ENCODE measurements at regions not wholly inside any gene's neighbourhood (a gene's known extent, or its start where the extent isn't known, plus 50 kb on each side); places are given as distances from the start of the nearest gene placed in this dataset.

DNA sequence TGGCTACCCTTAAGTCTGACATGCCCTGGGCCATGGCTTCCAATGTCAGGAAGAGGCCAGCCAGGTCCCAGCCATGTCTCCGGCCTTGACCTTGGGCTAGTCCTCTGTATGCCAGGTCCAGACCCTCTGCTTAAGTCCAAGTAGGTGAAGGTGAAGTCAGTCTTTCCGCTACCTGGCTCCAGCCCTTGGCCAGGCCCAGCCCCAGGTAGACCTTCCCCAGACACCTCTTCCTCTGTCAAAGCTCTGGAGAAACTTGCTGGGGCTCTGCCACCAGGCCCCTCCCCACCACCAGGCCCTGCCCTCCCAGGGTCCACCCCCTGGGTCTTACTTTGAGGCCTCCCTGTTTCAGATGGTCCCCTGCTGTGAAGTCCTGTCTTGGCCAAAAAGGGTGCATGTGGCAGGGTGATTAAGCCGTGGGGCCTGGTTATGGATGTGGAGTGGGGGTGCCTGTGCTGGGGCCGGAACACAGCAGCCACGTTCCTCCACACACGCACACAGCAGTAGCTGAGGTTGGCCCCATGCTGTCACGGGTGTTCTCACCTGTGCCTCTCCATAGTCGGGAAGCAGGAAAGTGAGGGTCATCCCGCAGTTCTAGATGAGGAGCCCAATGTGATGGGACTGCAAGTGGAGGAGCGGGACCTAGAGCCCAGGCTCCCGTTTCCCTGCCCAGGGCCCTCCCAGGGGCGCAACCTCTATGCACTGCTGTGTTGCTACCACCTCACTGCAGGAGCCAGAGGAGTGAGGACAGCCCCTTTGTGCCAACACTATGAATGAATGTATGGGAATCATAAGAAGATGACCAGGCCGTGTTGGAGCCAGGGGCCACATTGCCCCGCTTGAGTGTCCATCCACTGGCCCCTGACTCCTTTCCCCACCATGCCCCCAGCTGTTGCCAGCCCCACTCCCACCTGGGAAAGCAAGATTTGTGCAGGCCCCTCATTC, 72.2 kb downstream of the LINC01488 start:
- DNase-seq, result no peak
- no peaks in the 10 kb centered on the region for H3K27me3 Mint-ChIP-seq (ENCODE audit: insufficient read depth)
- peaks cover 5% of the 10 kb centered on the region; the same call in 1 of the 2 replicates for H3K4me1 Mint-ChIP-seq (ENCODE audit: low read depth)
- no peak overlapping the region for H3K27ac Mint-ChIP-seq
- H3K4me3 Mint-ChIP-seq, result no peak overlapping the region
- TF ChIP-seq, protein P1, sequence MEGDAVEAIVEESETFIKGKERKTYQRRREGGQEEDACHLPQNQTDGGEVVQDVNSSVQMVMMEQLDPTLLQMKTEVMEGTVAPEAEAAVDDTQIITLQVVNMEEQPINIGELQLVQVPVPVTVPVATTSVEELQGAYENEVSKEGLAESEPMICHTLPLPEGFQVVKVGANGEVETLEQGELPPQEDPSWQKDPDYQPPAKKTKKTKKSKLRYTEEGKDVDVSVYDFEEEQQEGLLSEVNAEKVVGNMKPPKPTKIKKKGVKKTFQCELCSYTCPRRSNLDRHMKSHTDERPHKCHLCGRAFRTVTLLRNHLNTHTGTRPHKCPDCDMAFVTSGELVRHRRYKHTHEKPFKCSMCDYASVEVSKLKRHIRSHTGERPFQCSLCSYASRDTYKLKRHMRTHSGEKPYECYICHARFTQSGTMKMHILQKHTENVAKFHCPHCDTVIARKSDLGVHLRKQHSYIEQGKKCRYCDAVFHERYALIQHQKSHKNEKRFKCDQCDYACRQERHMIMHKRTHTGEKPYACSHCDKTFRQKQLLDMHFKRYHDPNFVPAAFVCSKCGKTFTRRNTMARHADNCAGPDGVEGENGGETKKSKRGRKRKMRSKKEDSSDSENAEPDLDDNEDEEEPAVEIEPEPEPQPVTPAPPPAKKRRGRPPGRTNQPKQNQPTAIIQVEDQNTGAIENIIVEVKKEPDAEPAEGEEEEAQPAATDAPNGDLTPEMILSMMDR (IDR thresholded peaks at IDR 0.05), result no peak
- H3K9me3 Mint-ChIP-seq, result peaks cover 26% of the 10 kb centered on the region
- peaks cover 26% of the 10 kb centered on the region for H3K36me3 Mint-ChIP-seq (ENCODE audit: low read depth)

DNA sequence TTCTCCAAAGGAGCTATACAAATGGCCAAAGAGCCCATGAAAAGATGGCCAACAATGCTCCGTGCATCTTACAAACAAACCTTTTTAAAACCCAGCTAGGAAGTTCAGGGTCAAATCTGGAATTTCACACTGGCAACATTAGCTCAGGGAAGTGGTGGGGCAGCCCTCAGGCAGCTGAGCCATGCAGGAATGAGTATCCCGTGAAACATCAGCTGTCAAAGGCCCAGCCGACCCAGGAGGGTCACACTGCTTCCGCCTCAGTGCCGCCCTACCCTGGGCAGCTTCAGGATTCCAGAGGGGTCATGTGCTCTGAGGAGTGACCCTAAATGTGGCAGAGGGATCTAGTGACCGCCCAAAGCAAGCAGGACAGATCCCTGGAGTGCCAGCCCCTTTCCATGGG, 73.4 kb downstream of the LINC01488 start:
- Mint-ChIP-seq H3K27ac (no peak overlapping the region), H3K9me3 (peaks cover 15% of the 10 kb centered on the region), H3K27me3 (ENCODE audit: insufficient read depth) (no peaks in the 10 kb centered on the region), H3K4me1 (ENCODE audit: low read depth) (peaks cover 17% of the 10 kb centered on the region; the same call in 1 of the 2 replicates), H3K4me3 (no peak overlapping the region), H3K36me3 (ENCODE audit: low read depth) (peaks cover 15% of the 10 kb centered on the region)
- DNase-seq, result no peak
- TF ChIP-seq, protein P1 (IDR thresholded peaks at IDR 0.05), result no peak

DNA sequence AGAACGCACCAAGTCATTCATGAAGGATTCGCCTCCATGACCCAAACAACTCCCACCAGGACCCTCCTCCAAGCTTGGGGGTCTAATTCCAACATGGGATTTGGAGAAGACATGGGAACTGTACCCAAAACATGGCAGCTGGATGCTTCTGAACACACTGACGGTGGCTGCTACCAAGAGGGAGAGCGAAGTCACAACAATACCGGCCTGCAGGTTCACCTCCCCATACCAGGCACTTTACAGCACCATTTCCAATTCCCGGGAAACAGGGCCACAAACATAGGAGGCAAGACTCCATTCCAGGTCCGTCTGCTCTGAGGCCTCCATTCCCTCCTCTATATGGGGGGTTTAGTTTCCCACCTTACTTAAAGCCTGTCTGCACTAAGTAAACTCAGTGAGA, 75.8 kb downstream of the LINC01488 start:
- no peak for DNase-seq
- Mint-ChIP-seq H3K4me3 (no peak overlapping the region), H3K36me3 (ENCODE audit: low read depth) (peaks cover 5% of the 10 kb centered on the region), H3K27me3 (ENCODE audit: insufficient read depth) (no peaks in the 10 kb centered on the region), H3K27ac (no peak overlapping the region), H3K4me1 (ENCODE audit: low read depth) (peaks cover 30% of the 10 kb centered on the region), H3K9me3 (no peaks in the 10 kb centered on the region; the same call in 1 of the 2 replicates)
- TF ChIP-seq, protein P1 (IDR thresholded peaks at IDR 0.05), result no peak

DNA sequence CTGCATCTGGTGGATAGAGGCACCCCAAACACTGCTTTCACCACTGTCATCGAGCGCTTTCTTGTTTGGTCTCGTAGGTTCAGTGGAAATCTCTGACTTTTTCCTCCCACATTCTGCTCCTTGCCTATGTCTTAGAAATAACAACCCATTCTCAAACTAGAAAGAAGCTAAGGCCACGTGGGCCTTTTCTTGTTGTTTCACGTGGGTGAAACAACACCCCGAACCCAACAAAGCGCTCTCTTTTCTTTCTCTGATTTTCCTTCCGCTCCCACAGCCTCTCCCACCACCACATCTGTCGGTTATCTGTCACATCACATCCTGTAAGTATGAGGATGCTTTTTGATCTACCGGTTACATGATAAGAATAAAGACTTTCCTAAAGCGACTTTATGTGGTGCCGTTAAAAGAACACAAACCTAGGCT, 77.1 kb downstream of the LINC01488 start:
- TF ChIP-seq, protein P1 (IDR thresholded peaks at IDR 0.05), result no peak
- no peak overlapping the region for H3K27ac Mint-ChIP-seq
- H3K9me3 Mint-ChIP-seq, result no peaks in the 10 kb centered on the region
- peaks cover 4% of the 10 kb centered on the region for H3K36me3 Mint-ChIP-seq (ENCODE audit: low read depth)
- H3K27me3 Mint-ChIP-seq (ENCODE audit: insufficient read depth), result no peaks in the 10 kb centered on the region
- H3K4me3 Mint-ChIP-seq, result no peak overlapping the region
- DNase-seq, result no peak
- H3K4me1 Mint-ChIP-seq (ENCODE audit: low read depth), result peaks cover 30% of the 10 kb centered on the region

DNA sequence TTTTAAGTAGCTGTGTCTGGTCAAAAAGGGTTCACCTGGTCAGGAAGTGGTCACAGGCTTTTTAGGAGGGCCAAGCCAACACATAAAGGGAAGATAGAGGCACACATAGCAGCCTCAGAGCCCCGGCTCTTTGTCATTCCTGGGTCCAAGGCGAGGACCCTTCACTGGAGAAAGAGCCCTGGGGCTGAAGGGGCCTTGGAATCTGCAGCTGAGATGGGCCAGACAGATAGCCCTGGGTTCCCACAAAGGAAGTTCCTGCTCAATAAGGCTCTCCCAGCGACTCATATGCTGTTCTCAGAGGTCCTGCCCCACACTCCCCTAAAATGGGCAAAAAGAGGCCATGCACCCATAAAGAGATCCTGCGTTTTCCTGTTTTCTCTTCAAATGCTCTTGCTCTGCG, 77.7 kb downstream of the LINC01488 start:
- H3K4me1 Mint-ChIP-seq (ENCODE audit: low read depth), result peaks cover 34% of the 10 kb centered on the region
- TF ChIP-seq, protein P1 (IDR thresholded peaks at IDR 0.05), result no peak
- H3K27me3 Mint-ChIP-seq (ENCODE audit: insufficient read depth), result no peaks in the 10 kb centered on the region
- no peak overlapping the region for H3K27ac Mint-ChIP-seq
- H3K9me3 Mint-ChIP-seq, result no peaks in the 10 kb centered on the region
- no peak overlapping the region for H3K4me3 Mint-ChIP-seq
- DNase-seq, result no peak
- H3K36me3 Mint-ChIP-seq (ENCODE audit: low read depth), result peaks cover 4% of the 10 kb centered on the region

Measured in HFFc6 (cell line).